HG03135 (cell line): ENCODE measurements at regions not wholly inside any gene's neighbourhood (a gene's known extent, or its start where the extent isn't known, plus 50 kb on each side); places are given as distances from the start of the nearest gene placed in this dataset.

Source experiments
- ATAC-seq: cut with Tn5 transposase; IDR thresholded peaks from one replicate; pipeline ENCODE4 v1.9.1; 2021; ENCODE audit warnings: mild to moderate bottlenecking, moderate library complexity; ENCODE audit not compliant: unreplicated experiment

DNA sequence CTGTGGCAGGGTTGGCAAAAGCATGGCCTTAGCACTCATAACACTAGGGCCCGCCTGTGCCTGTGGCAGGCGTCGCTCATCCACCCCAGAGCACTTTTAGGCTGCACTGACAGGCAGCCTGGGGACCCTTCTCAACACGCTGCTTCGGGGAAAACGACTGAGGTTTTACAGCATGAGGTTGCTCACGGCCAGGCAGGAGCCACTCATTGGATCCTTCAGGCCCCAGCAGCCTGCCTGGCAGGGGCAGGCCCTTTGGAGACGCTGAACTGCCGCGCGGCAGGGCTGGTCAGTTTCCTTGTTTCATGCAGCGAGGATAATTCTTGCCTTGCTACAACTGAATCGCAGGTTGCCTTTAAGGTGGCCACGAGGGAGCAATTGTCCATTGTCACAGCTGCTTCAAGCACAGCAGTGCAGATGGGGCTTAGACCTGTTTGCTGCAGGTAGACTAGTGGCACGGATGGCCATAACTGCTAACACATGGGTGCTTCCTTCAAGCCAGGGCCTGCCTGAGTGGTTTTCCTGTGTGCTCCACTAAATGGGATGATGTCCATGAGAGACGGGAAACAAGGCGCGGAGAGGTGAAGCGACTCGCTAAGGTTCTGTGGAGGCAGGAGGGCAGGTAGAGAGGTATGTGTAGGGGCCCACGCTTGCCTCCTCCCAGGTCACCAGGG lies 49.9 kb upstream of the HS6ST1 start:
- ATAC-seq, result no peak

DNA sequence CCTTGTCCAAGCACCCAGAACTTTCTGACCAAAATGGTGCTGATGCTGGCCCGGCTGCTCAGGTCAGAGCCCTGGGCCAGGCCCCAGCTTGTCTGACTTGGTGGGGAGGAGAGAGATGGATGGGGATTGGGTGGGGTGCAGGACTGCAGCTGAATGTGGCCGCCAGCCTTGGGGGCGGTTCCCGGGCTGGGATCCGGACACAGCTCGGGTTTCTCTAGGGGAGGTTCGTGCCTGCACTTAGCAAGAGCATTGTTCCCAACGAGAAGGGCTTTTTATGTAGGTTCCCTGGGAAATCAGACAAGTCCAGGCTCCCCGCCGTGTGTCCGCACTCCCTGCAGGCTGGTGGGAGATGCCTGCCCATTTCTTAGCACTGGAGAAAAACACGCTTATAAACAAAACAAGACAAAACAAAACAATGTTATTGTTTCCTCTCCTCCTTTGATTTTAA lies 50.5 kb upstream of the HS6ST1 start:
- no peak for ATAC-seq

DNA sequence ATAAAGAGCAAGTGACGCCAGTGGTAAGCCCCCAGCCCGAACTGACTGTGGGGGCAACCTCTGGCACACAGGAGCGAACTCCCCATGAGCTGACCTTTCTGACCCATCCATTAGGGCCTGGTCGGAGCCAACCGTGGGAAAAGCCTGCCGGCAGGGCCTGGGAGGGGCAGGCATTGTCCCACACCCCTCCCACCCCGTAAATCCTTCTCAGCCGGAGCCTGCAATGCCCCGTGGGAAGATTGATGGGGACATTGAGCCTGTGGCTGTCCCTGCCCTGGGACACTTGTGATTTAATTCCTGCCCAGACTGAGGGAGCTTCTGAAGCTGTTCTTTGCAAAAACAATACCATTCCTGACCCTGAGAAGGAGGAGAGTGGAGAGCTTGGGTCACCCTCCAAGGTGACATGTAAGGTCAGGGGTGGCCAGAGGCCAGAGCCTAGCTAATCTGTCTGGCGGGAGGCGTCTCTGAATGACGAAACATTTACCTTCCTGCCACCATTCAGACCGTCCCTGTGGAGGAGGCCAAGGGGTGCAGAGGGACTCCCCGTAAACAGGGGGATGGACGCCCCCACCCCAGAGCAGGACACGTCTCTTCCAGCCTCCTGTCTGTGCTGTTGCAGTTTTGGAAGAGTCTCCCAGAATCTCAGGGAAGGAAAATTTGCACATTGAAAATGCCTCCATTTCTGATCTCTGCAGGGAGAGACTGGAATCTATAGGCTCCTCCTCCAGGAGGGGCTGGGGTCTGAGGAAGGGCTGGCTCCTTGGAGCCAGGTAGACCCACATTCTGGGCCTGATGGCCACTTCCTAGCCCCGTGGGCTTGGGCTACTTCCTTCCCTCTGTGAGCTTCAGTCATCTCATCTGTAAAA lies 51.2 kb upstream of the HS6ST1 start:
- no peak for ATAC-seq

DNA sequence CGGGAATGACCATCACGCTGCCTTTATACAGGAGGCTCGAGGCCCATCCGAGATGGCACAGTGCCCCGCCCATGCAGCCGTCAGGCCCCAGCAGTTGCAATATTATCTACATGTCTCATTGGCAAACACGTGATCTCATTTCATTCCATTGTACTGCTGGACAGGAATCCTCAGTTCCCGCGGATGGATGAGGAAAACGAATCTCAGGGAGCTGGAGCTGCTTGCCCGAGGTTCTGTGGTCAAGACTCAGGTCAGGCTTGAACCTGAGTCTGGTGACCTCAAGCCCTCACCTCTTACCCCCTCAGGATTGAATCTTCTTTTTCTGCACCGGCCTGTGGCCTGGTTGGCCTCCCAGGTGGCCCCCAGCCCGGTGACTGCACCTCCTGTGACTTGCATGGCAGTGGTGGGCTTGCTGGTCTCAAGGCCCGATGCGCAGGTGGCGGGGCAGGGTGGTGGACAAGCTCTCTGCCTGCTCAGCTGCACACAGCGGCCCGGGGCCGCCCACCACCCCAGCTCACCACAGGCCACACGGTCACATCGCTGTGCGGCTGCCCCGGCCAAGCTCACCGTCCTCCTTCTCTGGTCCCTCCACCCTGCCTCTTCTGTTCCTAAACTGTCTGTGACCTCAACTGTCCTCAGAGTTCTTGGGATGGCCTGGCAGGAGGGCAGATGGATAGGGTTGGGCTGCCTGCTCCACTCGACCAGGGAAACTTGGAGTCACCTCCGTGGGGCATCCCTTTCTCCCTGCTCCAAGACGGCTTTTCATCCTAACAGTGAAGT lies 52.0 kb upstream of the HS6ST1 start:
- no peak for ATAC-seq

DNA sequence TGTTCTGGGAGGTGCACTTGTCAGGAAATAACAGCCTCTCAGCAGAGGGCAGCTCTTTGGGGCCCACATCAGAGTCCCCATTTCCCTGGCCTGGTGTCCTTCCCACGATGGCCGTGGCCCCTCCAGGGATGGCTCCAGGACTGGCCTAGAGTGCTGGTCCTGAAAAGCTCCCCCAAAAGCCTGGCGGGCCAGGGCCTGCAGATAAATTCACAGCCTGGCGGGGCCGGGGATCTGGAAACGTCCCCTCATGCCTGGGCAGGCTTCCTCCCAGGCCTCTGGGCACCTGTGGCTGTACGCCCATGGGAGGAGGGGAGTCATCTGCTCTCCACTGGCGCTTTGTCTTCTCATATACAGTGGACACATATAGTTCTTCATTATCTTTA lies 52.6 kb upstream of the HS6ST1 start:
- no peak for ATAC-seq

DNA sequence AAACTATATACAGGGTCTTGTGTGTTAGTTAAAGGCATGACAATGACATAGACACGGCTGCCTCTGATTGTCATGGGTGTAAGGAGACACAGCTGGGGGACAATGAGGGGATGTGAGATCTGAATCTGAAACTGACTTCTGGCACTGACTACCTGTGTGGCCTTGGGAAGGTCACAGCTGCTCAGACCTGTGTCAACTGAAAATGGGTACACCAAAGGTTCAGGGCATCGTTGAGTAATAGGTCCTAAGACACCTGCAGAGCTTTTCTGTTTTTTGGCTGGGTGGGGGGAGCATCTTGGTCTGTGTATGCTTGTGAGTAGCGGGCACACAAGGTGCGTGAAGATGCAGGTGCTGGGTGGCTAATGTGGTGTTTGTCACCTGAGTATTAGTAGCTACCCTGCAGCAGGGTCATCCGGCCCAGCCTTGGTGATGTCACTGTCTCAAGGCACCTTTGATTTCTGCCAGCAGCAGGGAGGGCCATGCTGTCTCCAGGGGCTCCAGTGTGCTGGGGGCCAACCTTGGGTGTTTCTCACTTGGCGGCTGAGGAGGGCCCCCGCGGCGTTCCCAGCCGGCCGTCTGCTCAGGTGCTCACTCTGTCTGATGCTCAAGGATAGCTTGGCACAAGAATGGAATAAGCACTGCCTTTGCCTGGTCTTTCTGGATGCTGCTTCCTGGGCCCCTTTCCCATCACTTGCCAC lies 53.1 kb upstream of the HS6ST1 start:
- no peak for ATAC-seq

DNA sequence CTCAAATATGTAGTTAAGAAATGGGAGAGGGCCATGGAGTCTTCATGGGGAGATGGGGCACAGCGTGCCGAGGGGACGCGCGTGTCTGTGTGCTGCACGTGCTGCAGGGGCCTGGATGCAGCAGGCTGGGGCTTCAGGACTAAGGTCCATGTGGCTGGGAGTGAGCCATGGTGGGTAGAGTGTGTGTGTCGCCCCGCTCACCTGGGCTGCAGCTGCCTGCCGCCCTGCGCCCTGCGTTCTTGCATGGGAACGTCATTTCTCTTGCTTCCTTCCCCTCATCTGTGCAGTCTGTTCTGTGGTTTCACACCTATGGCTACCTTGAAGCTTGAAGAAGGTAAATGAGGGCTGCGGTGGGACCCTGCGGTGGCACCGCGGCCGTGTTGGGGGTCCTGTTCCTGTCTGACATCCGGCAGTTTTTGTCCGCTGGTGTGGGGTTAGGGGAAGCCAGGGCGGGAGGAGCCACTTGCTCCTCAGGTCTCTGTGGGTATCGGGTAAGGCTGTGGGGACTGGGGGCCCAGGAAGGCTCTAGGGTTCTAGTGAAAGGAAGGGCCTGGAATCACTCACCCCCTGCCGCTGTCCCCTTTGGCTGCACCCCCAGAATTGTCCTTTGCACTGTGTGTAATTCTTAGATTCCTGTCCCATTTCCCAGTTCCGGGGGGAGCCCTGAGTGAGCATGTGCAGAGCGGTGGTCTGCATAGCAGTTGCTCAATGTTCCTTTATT lies 54.1 kb upstream of the HS6ST1 start:
- no peak for ATAC-seq

DNA sequence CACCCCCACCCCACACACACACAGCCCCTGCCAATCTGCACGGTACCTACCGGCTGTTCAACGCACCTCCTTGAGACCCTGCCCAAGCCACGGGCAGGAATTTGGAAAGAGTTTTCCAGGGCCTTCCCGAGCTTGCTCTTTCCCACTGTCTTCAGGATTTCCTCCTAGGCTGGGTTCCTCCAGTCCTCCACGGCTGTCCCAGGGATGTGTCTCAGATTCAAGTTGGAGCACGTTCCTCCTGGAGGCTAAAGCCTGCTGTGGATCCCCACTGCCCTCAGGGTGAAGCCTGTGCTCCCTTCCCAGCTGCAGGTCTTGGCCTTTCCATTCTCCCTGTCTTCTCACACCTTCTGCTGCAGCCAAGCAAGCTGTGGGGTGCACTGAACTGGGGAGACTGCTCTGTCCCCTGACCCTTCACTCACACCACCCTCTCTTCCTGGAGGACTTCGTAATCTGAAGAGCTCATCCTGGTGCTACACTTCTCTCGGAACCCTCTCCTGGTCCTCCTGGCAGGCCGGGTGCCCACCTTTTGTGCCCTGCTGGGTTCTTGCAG lies 54.9 kb upstream of the HS6ST1 start:
- no peak for ATAC-seq

DNA sequence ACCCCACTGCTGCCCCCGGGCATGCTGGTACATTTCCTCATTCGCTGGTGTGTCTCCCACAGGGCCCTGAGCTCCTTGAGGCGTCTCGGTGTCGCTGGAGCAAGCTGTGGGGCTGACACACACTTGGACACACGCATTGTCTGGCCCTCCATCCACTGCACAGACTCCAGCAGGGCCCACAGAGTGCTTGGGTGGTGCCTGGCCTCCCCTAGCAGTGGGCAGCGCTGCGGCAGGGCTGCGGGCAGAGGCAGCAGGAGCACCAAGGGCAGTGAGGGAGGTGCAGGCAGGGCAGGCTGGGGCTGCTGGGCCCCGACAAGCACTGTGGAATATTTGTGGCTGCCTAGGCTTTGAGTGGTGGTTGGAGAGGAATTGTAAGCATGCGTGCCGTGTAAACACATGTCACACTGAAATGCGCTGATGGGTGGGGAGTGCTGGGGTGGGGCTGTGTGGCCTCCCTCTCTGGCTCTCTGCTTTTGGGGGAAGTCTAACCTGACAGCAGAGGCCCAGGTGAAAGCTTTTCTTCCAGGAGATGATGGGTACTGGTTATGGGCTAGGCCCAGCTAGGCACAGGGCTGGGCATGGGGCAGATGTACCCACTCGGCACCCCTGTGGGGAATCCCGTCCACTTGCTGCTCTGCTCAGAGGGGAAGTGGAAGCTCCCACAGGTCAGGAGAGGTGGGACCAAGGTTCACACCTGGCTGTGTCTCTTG lies 55.5 kb upstream of the HS6ST1 start:
- no peak for ATAC-seq

DNA sequence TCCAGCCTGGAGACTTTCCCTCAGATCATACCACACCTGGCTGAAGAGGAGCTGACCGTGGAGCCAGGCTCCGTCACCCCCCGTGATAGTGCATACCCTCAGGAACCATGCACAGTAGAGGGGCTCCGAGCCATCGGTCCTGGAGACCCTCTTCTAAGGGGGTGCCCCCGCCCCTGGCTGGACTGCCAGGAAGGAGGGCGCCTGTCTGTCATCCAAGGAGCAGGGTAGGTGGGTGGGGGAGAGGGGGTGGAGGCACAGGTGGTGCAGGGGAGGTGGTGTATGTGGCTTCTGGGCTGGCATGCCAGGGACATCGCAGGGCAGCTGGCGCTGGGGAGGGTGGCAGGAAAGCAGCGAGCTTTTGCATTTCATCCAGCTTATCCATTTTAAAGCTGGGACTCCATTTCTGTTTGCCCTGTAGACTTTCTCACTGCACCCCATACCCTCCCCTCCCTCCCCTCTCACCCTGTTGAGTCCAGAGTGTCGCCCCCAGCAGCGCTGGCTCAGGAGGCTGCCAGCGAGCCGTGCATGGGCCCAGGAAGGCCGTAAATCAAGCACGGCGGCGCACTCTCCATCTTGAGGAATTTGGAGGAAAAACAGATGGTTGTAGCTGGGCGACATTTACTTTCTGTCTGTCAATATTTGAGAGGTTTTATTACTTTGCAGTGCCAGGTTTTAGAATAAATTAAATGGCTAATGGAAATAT lies 56.2 kb upstream of the HS6ST1 start:
- no peak for ATAC-seq

DNA sequence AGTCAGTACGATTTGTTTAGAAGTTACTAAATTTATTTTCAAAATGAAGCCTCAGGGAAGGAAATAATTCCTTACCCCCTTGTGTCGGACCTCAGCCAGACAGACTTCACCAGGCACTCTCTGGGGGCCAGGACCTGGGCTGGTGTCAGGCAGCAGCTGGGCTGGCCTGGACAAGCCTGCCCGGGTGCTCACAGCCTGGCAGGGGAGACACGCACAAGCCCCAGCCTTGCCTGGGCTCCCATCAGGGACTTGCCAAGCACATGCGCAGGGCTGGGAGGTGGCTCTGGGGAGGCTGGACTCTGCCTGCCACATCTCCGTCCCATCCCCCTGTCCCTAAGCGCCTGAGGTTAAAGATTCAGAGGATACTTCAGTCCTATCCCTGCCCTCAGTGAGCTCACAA lies 56.8 kb upstream of the HS6ST1 start:
- no peak for ATAC-seq

DNA sequence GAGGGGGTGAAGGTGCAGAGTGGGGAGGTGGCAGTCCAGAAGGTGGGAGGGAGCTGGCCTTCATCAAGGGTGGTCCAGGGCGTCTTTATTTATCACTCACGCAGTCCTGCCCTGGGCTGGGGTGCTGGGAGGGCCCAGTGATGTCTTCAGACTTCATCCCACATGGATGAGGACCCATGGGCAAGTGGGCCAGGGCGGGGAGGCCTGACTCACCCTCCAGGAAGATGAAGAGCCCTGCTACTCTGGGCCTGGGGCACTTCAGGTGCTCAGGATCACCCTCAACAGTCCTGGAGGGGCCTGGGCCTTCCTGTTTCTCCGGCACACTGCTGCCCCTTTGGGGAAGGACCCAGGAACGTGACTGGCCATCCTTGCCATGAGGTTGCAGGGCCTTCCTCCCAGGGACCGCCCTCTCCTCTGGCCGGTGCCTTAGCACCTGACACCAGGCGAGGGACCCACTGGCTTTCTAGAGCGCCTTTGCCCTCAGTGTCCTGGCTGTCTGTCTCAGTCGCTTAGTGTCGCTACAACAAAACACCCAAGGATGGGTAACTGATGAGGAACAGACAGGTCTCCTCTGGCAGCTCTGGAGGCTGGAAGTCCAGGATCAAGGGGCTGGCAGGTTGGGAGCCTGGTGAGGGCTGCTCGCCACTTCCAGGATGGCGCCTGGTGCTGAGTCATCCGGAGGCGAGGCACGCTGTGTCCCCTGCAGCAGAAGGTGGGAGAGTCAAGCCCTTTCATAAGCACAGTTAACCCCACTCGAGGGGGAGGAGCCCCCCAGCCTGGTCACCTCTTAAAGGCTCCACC lies 57.8 kb upstream of the HS6ST1 start:
- no peak for ATAC-seq

DNA sequence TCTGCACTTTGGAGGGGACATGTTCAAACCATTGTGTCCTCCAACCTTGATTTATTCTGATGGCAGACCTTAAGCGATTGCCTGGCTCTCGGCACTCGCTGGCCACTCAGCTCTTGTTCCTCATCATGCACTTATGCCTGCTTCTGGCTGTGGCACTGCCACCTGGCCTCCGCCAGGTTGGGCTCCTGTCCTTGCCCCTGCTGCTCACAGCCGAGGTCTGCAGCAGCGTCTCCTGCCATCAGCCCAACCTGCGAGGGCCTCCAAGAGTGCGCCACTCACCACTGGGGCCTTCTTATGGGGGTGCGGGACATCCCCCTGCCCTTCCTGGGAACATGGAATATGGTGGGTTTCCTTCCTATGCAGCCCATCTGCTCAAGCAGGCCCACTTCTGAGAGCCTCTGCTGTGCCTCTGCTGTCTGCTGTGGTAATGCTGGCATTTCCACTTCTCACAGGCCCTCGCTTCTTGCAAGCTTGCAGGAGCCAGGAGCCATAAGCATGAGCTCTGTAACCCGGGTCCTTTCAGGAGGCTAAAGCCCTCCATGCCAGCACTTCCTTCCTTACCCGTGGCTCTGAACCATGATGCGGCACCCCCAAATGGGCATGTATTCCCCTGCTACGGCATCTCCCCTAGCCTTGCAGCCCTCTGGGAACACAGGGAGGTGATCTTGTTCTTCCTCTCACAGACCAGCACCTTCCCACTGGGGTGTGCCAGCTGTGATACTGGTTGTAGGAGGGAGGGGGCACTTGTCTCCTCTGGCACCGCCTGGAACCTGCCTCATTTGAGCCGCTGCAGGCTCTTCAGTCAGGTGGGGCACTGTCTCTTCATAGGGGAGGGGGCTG lies 58.6 kb upstream of the HS6ST1 start:
- ATAC-seq, result no peak

DNA sequence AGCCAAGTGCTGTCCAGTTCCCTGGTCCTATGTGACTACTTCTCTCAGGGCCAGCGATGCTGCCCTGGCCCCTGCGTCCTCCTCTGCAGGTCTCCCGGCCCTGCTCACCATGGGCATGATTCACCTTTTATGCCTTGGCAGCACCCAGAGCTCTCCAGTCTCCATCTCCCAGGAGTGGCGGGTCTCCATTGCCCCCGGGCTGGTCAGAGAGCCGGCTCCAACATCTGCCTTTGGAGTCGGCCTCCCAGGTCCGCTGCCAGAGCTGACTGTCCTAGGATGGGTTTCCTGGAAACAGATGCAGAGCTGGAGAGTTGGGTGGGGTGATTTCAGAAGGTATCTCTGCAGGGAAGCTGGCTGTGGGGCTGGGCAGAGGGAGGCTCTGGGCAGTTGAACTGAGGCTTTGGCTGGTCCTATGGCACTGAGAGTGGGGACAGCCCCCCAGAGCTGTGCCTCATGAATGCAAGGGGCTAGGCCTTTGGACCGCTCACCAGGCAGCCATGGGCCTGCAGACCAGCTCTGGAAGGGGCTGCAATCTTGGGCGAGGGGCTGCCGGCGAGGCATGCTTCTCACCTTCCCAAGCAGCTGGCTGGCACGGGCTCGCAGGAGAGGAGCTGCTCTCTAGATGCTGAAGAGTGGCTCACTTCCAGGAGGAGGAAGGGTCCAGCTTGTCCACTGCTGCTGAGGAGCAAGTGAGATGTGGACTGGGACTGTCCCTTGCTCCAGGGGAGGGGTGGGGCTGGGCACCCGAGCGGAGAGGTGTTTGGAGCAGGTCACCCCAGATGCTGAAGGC lies 59.8 kb upstream of the HS6ST1 start:
- no peak for ATAC-seq

DNA sequence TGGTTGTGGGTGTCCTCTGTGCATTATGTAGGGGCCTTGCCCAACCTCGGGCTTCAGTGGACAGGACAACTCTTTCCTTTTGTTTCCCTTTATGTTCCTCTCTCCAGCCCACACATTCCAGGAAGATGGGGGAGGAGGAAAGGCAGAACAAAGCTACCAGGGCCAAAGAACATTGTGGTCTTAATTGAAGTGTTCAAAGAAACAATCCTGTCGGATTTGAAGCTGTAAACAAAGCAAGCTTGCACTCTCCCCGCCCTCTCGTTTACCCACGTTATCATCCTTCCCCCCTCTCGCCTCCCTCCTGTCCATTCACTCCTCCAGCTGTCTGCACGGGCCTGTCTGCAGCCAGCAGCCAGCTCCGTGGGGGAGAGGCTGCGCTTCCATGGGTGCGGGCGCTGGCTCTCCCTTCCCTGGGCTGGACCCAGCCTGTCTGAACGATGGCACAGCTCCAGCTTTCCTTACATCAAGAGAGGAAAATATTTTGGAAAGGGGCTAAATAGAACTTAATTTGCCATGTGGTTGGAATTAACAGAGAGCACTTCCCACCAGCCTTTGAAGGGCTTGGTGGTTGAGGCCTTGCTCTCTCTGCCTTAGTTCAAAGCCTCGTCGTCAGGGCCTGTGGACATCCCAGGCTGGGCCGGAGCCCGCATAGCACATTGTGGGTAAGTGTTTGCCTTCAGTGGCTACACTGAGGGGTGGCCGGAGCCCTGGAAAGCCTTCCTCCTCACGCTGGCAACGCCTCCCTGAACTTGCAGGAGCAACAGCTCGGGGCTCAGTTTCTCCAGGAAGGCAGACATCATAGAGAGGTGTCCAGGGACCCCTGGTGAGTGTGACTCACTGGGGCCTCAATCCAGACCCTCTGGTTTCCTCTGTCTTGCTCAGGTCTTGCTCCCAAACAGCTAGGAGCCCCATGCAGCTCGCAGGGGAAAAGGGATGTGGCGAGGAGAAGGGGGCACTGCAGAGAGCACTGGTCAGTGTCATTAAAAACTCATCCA lies 60.6 kb upstream of the HS6ST1 start:
- no peak for ATAC-seq
